ENCODE measurements at regions not wholly inside any gene's neighbourhood (a gene's known extent, or its start where the extent isn't known, plus 50 kb on each side); places are given as distances from the start of the nearest gene placed in this dataset.

DNA sequence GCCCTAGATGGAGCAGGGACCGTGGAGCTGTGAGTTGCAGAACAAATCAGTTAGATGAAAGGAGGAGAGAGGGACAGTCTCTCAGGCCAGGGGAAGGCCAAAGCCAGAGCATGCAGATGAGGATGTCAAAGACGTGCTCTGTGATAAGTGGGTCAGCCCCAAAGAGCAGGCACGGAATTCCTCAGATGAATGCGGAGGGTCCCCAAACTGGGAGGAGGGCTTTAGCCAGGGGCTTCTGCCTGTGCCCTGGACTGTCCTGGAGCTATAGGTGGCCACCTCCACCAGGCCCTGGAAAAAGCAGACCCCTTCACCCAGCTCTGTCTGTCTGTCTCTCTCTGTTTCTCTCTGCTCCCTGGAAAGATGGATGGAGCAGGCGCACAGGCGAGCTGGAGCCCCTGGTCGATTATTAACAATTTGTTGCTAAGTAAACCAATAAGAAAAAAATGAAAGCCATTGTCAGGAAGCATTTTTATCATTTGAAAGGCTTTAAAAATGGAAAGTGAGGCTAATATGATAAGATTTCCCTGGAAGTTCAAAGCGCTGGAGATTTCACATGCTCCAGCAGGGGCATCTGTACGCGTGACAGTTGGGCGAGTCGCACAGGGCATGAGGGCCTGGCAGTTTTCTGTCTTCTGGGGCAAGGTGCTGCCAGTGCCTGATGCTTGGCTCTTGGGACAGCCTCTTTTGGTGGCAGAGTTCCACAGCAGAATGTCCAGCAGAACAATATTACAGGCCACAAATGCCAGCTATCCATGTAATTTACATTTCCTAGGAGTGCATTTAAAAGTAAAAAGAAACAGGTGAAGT is 241.0 kb downstream of the GLI2 start:
- H3K27ac ChIP-seq (ENCODE audit: low read length), result no peak overlapping the region
- no peaks in the 10 kb centered on the region for H3K27me3 ChIP-seq (ENCODE audit: control insufficient read depth, insufficient read depth, low read length)
- H3K36me3 ChIP-seq (ENCODE audit: control insufficient read depth, insufficient read depth, low read length), result peaks cover 16% of the 10 kb centered on the region
- no CpG with 5 or more reads among the region's 12 CpGs for WGBS (ENCODE audit: insufficient coverage, insufficient read length)
- H3K4me1 ChIP-seq (ENCODE audit: control insufficient read depth, insufficient read depth, low read length), result no peaks in the 10 kb centered on the region
- no peak overlapping the region for H3K4me3 ChIP-seq (ENCODE audit: low read length)
- DNase-seq (ENCODE audit: low read depth, low spot score), result no peak
- no peaks in the 10 kb centered on the region for H3K9me3 ChIP-seq (ENCODE audit: control insufficient read depth, insufficient read depth, low read length)

- Histone ChIP-seq H3K36me3 (ENCODE audit: control insufficient read depth, insufficient read depth, low read length) (peaks cover 15% of the 10 kb centered on the region; the same call in 1 of the 2 replicates), H3K4me3 (ENCODE audit: low read length) (no peak overlapping the region), H3K27ac (ENCODE audit: low read length) (no peak overlapping the region), H3K4me1 (ENCODE audit: control insufficient read depth, insufficient read depth, low read length) (peaks cover 2% of the 10 kb centered on the region; the same call in 1 of the 2 replicates), H3K27me3 (ENCODE audit: control insufficient read depth, insufficient read depth, low read length) (no peaks in the 10 kb centered on the region), H3K9me3 (ENCODE audit: control insufficient read depth, insufficient read depth, low read length) (no peaks in the 10 kb centered on the region)
- no CpG with 5 or more reads among the region's 25 CpGs for WGBS (ENCODE audit: insufficient coverage, insufficient read length)
- no peak for DNase-seq (ENCODE audit: low read depth, low spot score)
These were observed 242.1 kb downstream of the GLI2 start for GRCh38 chr2:120977582-120978358.

DNA sequence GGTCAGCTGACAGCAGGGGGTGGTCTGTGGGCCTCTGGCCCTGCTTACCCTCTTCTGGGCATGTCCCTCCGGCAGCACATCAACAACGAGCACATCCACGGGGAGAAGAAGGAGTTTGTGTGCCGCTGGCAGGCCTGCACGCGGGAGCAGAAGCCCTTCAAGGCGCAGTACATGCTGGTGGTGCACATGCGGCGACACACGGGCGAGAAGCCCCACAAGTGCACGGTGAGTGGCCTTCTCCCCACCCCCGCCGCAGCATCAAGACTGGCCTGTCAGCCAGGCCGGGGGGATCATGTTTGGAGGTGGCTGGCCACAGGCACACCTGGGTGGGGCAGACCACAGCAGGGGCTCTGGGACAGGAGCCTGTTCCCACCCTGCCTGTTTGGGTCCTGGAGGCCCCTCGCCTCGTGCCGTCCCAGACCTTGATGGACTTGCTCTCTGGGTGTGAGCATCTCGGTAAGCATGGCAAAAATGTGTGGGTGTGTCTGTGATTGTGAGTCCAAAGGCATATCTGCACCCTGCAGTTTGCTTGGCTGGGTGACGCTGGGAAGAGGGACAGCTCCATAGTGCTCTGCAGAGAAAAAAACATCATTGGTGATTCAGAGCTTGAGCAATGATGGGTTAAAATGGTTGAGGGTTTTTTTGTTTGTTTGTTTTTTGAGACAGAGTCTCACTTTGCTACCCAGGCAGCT is 242.8 kb downstream of the GLI2 start:
- Histone ChIP-seq H3K9me3 (ENCODE audit: control insufficient read depth, insufficient read depth, low read length) (no peaks in the 10 kb centered on the region), H3K4me1 (ENCODE audit: control insufficient read depth, insufficient read depth, low read length) (peaks cover 2% of the 10 kb centered on the region; the same call in 1 of the 2 replicates), H3K27me3 (ENCODE audit: control insufficient read depth, insufficient read depth, low read length) (no peaks in the 10 kb centered on the region), H3K27ac (ENCODE audit: low read length) (no peak overlapping the region), H3K36me3 (ENCODE audit: control insufficient read depth, insufficient read depth, low read length) (peaks cover 15% of the 10 kb centered on the region; the same call in 1 of the 2 replicates), H3K4me3 (ENCODE audit: low read length) (no peak overlapping the region)
- WGBS (ENCODE audit: insufficient coverage, insufficient read length), result no CpG with 5 or more reads among the region's 20 CpGs
- DNase-seq (ENCODE audit: low read depth, low spot score), result no peak

DNA sequence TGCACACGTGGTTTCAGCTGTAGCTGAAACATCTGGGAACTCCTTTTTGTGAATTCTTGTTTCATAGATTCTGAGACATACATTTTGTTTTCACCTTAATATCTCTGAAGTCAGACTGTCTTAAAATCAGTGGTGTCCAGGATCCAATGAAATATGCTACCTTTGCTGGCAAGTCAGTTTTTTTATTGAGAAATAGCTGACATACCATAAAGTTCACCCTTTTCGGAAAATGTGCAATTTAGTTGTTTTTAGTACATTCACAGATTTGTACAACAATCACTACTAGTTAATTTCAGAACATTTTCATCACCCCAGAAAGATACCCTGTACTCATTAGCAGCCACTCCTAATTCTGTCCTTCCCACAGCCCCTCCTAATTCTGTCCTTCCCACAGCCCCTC is 243.7 kb downstream of the GLI2 start:
- DNase-seq (ENCODE audit: low read depth, low spot score), result no peak
- WGBS (ENCODE audit: insufficient coverage, insufficient read length), result no CpG with 5 or more reads among the region's 2 CpGs

GRCh38 chr2:120979921-120980320 is 244.3 kb downstream of the GLI2 start:
- no peak for DNase-seq (ENCODE audit: low read depth, low spot score)
- H3K4me1 ChIP-seq (ENCODE audit: control insufficient read depth, insufficient read depth, low read length), result peaks cover 2% of the 10 kb centered on the region; the same call in 1 of the 2 replicates
- H3K4me3 ChIP-seq (ENCODE audit: low read length), result no peak overlapping the region
- WGBS (ENCODE audit: insufficient coverage, insufficient read length), result no CpG with 5 or more reads among the region's 8 CpGs
- no peaks in the 10 kb centered on the region for H3K9me3 ChIP-seq (ENCODE audit: control insufficient read depth, insufficient read depth, low read length)
- H3K27me3 ChIP-seq (ENCODE audit: control insufficient read depth, insufficient read depth, low read length), result no peaks in the 10 kb centered on the region
- peaks cover 21% of the 10 kb centered on the region; the same call in 1 of the 2 replicates for H3K36me3 ChIP-seq (ENCODE audit: control insufficient read depth, insufficient read depth, low read length)
- no peak overlapping the region for H3K27ac ChIP-seq (ENCODE audit: low read length)

More for the DNA sequence above, 243.7 kb downstream of the GLI2 start:
- H3K27ac ChIP-seq (ENCODE audit: low read length), result no peak overlapping the region
- H3K27me3 ChIP-seq (ENCODE audit: control insufficient read depth, insufficient read depth, low read length), result no peaks in the 10 kb centered on the region
- H3K9me3 ChIP-seq (ENCODE audit: control insufficient read depth, insufficient read depth, low read length), result no peaks in the 10 kb centered on the region
- peaks cover 2% of the 10 kb centered on the region; the same call in 1 of the 2 replicates for H3K4me1 ChIP-seq (ENCODE audit: control insufficient read depth, insufficient read depth, low read length)
- H3K4me3 ChIP-seq (ENCODE audit: low read length), result no peak overlapping the region
- H3K36me3 ChIP-seq (ENCODE audit: control insufficient read depth, insufficient read depth, low read length), result peaks cover 21% of the 10 kb centered on the region; the same call in 1 of the 2 replicates

GRCh38 chr2:120981443-120981842 is 245.8 kb downstream of the GLI2 start:
- no peak overlapping the region for H3K27ac ChIP-seq (ENCODE audit: low read length)
- no CpG with 5 or more reads among the region's 4 CpGs for WGBS (ENCODE audit: insufficient coverage, insufficient read length)
- H3K36me3 ChIP-seq (ENCODE audit: control insufficient read depth, insufficient read depth, low read length), result peaks cover 36% of the 10 kb centered on the region; the same call in 1 of the 2 replicates
- H3K4me3 ChIP-seq (ENCODE audit: low read length), result no peak overlapping the region
- peaks cover 2% of the 10 kb centered on the region; the same call in 1 of the 2 replicates for H3K4me1 ChIP-seq (ENCODE audit: control insufficient read depth, insufficient read depth, low read length)
- no peak for DNase-seq (ENCODE audit: low read depth, low spot score)
- H3K27me3 ChIP-seq (ENCODE audit: control insufficient read depth, insufficient read depth, low read length), result no peaks in the 10 kb centered on the region
- no peaks in the 10 kb centered on the region for H3K9me3 ChIP-seq (ENCODE audit: control insufficient read depth, insufficient read depth, low read length)

DNA sequence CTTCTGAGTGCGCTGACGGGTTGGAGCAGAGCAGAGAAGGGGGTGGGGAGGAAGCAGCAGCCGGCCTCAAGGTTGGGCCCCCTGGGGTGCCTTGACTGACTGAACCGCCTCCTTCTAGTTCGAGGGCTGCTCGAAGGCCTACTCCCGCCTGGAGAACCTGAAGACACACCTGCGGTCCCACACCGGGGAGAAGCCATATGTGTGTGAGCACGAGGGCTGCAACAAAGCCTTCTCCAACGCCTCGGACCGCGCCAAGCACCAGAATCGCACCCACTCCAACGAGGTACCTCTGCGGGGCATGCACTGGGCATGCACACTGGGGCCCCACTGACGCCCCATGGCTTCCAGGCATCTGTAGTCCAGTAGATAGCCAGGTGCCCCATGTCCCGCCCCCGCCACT is 246.9 kb downstream of the GLI2 start:
- peaks cover 42% of the 10 kb centered on the region; the same call in 1 of the 2 replicates for H3K36me3 ChIP-seq (ENCODE audit: control insufficient read depth, insufficient read depth, low read length)
- H3K27ac ChIP-seq (ENCODE audit: low read length), result no peak overlapping the region
- WGBS (ENCODE audit: insufficient coverage, insufficient read length), result no CpG with 5 or more reads among the region's 20 CpGs
- H3K27me3 ChIP-seq (ENCODE audit: control insufficient read depth, insufficient read depth, low read length), result no peaks in the 10 kb centered on the region
- peaks cover 2% of the 10 kb centered on the region; the same call in 1 of the 2 replicates for H3K4me1 ChIP-seq (ENCODE audit: control insufficient read depth, insufficient read depth, low read length)
- no peaks in the 10 kb centered on the region for H3K9me3 ChIP-seq (ENCODE audit: control insufficient read depth, insufficient read depth, low read length)
- H3K4me3 ChIP-seq (ENCODE audit: low read length), result no peak overlapping the region
- DNase-seq (ENCODE audit: low read depth, low spot score), result no peak

- peaks cover 38% of the 10 kb centered on the region for H3K36me3 ChIP-seq (ENCODE audit: control insufficient read depth, insufficient read depth, low read length)
- DNase-seq (ENCODE audit: low read depth, low spot score), result no peak
- no peaks in the 10 kb centered on the region for H3K27me3 ChIP-seq (ENCODE audit: control insufficient read depth, insufficient read depth, low read length)
- peaks cover 2% of the 10 kb centered on the region; the same call in 1 of the 2 replicates for H3K4me1 ChIP-seq (ENCODE audit: control insufficient read depth, insufficient read depth, low read length)
- no peak overlapping the region for H3K4me3 ChIP-seq (ENCODE audit: low read length)
- WGBS (ENCODE audit: insufficient coverage, insufficient read length), result no CpG with 5 or more reads among the region's 6 CpGs
- H3K27ac ChIP-seq (ENCODE audit: low read length), result no peak overlapping the region
- no peaks in the 10 kb centered on the region for H3K9me3 ChIP-seq (ENCODE audit: control insufficient read depth, insufficient read depth, low read length)
These were observed 247.7 kb downstream of the GLI2 start for GRCh38 chr2:120983344-120983743.

- Histone ChIP-seq H3K27me3 (ENCODE audit: control insufficient read depth, insufficient read depth, low read length) (no peaks in the 10 kb centered on the region), H3K4me1 (ENCODE audit: control insufficient read depth, insufficient read depth, low read length) (peaks cover 2% of the 10 kb centered on the region; the same call in 1 of the 2 replicates), H3K4me3 (ENCODE audit: low read length) (no peak overlapping the region), H3K36me3 (ENCODE audit: control insufficient read depth, insufficient read depth, low read length) (peaks cover 39% of the 10 kb centered on the region), H3K9me3 (ENCODE audit: control insufficient read depth, insufficient read depth, low read length) (no peaks in the 10 kb centered on the region), H3K27ac (ENCODE audit: low read length) (no peak overlapping the region)
- no CpG with 5 or more reads among the region's 8 CpGs for WGBS (ENCODE audit: insufficient coverage, insufficient read length)
- DNase-seq (ENCODE audit: low read depth, low spot score), result no peak
These were observed 248.4 kb downstream of the GLI2 start for GRCh38 chr2:120984046-120984445.

Data from iPS DF 6.9 (cell line).